Neural cell (in vitro differentiated cells): ENCODE measurements at regions not wholly inside any gene's neighbourhood (a gene's known extent, or its start where the extent isn't known, plus 50 kb on each side); places are given as distances from the start of the nearest gene placed in this dataset.

Experiments
- H2AFZ ChIP-seq: fragments of 200-600, 300-800 bp; sonication (generic), shearing (Covaris generic); 2 replicates; pipeline ENCODE4 v1.6.0; 2014; ENCODE audit warnings: low read depth, mild to moderate bottlenecking, antibody characterized with exemption, low read length, moderate library complexity
- H3F3A ChIP-seq: fragments of 200-600 bp; shearing (Covaris generic); 2 replicates; pipeline ENCODE4 v1.6.1; 2016; ENCODE audit warnings: mild to moderate bottlenecking, moderate library complexity, mixed read lengths, antibody characterized with exemption, low read length; ENCODE audit not compliant: insufficient read depth, poor library complexity, severe bottlenecking
- H3K27ac ChIP-seq: fragments of 200-600, 300-800 bp; sonication (generic), shearing (Covaris generic); 2 replicates; pipeline ENCODE4 v1.5.1; 2014; ENCODE audit warnings: mild to moderate bottlenecking, low read length, moderate library complexity
- H3K27me3 ChIP-seq: fragments of 300-800, 200-600 bp; sonication (generic), shearing (Covaris generic); 2 replicates; pipeline ENCODE4 v1.6.0; 2014; ENCODE audit warnings: mild to moderate bottlenecking, low read depth, low read length, moderate library complexity; ENCODE audit not compliant: insufficient read depth
- H3K36me3 ChIP-seq: fragments of 300-800, 200-600 bp; sonication (generic), shearing (Covaris generic); 2 replicates; pipeline ENCODE4 v1.5.1; 2014; ENCODE audit warnings: mild to moderate bottlenecking, antibody characterized with exemption, low read length, moderate library complexity; ENCODE audit not compliant: insufficient read depth
- H3K4me2 ChIP-seq: fragments of 300-800, 200-600 bp; sonication (generic), shearing (Covaris generic); 2 replicates; pipeline ENCODE4 v1.6.0; 2014; ENCODE audit warnings: mild to moderate bottlenecking, low read length
- H3K4me3 ChIP-seq: fragments of 300-800, 200-600 bp; sonication (generic), shearing (Covaris generic); 2 replicates; pipeline ENCODE4 v1.5.1; 2014; ENCODE audit warnings: mild to moderate bottlenecking, low read length, moderate library complexity
- H3K79me2 ChIP-seq: fragments of 200-600 bp; shearing (Covaris generic); replicated peaks from 2 replicates; pipeline ENCODE4 v1.6.0; 2014; ENCODE audit warnings: mild to moderate bottlenecking, low read length, moderate library complexity; ENCODE audit not compliant: insufficient read depth
- H3K9ac ChIP-seq: fragments of 300-800, 200-600 bp; sonication (generic), shearing (Covaris generic); 2 replicates; pipeline ENCODE4 v1.6.1; 2016; ENCODE audit warnings: mild to moderate bottlenecking, low read length, mixed read lengths
- H3K9me2 ChIP-seq: fragments of 200-600 bp; shearing (Covaris generic); 2 replicates; pipeline ENCODE4 v1.6.1; 2016; ENCODE audit warnings: mild to moderate bottlenecking, low read length, mixed read lengths; ENCODE audit not compliant: insufficient read depth
- H3K9me3 ChIP-seq: fragments of 200-600, 300-800 bp; sonication (generic), shearing (Covaris generic); 2 replicates; pipeline ENCODE4 v1.6.1; 2016; ENCODE audit warnings: mild to moderate bottlenecking, mixed run types, low read length, moderate library complexity, mixed read lengths
- H4K20me1 ChIP-seq: fragments of 200-600 bp; shearing (Covaris generic); 2 replicates; pipeline ENCODE4 v1.6.1; 2016; ENCODE audit warnings: mild to moderate bottlenecking, mixed run types; ENCODE audit not compliant: insufficient read depth
- EP300 ChIP-seq: fragments of 450-650 bp; conservative IDR thresholded peaks from 2 replicates; pipeline ENCODE4 v1.6.1; 2014; ENCODE audit warnings: antibody characterized with exemption, mild to moderate bottlenecking, moderate library complexity; ENCODE audit not compliant: poor library complexity, severe bottlenecking
- EZH2 ChIP-seq: fragments of 200-600, 300-800 bp; shearing (Covaris generic), sonication (generic); IDR thresholded peaks from 2 replicates; pipeline ENCODE4 v1.6.1; 2014; ENCODE audit warnings: antibody characterized with exemption, low read length, borderline replicate concordance, mild to moderate bottlenecking; ENCODE audit not compliant: insufficient read depth, poor library complexity, severe bottlenecking
- MXI1 ChIP-seq: fragments of 450-650 bp; conservative IDR thresholded peaks from 2 replicates; pipeline ENCODE4 v1.6.1; 2014; ENCODE audit warnings: antibody characterized with exemption, mild to moderate bottlenecking; ENCODE audit not compliant: poor library complexity, severe bottlenecking
- POLR2AphosphoS5 ChIP-seq: IDR thresholded peaks from 2 replicates; pipeline ENCODE4 v1.6.1; 2012
- RAD21 ChIP-seq: fragments of 450-650 bp; conservative IDR thresholded peaks from 2 replicates; pipeline ENCODE4 v1.6.1; 2014; ENCODE audit warnings: antibody characterized with exemption, mild to moderate bottlenecking, moderate library complexity
- REST ChIP-seq: IDR thresholded peaks from 2 replicates; pipeline ENCODE4 v1.6.1; 2012; ENCODE audit warnings: borderline replicate concordance
- SMC3 ChIP-seq: fragments of 450-650 bp; conservative IDR thresholded peaks from 2 replicates; pipeline ENCODE4 v1.6.1; 2014; ENCODE audit warnings: antibody characterized with exemption, mild to moderate bottlenecking, moderate library complexity; ENCODE audit not compliant: poor library complexity
- TAF1 ChIP-seq: IDR thresholded peaks from 2 replicates; pipeline ENCODE4 v1.6.1; 2012; ENCODE audit warnings: low read depth
- TF ChIP-seq, protein P1 (sequence below): fragments of 450-650 bp; IDR thresholded peaks from 2 replicates; pipeline ENCODE4 v1.5.1; 2014; ENCODE audit warnings: antibody characterized with exemption, mild to moderate bottlenecking, moderate library complexity; ENCODE audit not compliant: poor library complexity, severe bottlenecking

GRCh38 chr4:31275906-31276305, 555.7 kb downstream of the PCDH7 start:
- H3K27me3 ChIP-seq = no peaks in the 10 kb centered on the region
- H3K4me3 ChIP-seq = no peak overlapping the region
- H3K9me2 ChIP-seq = no peaks in the 10 kb centered on the region
- H3K4me2 ChIP-seq = no peak overlapping the region
- no peaks in the 10 kb centered on the region for H3K36me3 ChIP-seq
- no peaks in the 10 kb centered on the region for H4K20me1 ChIP-seq
- H3K79me2 ChIP-seq = no peaks in the 10 kb centered on the region
- H2AFZ ChIP-seq = no peak overlapping the region
- no peaks in the 10 kb centered on the region for H3K9me3 ChIP-seq
- no peak overlapping the region for H3K9ac ChIP-seq
- no peak overlapping the region for H3K27ac ChIP-seq
- no peaks in the 10 kb centered on the region for H3F3A ChIP-seq
- TF ChIP-seq POLR2AphosphoS5 (no peak), EZH2 (no peak), RAD21 (no peak), EP300 (no peak), TAF1 (no peak), REST (no peak), SMC3 (no peak), MXI1 (no peak)
- TF ChIP-seq, protein P1, sequence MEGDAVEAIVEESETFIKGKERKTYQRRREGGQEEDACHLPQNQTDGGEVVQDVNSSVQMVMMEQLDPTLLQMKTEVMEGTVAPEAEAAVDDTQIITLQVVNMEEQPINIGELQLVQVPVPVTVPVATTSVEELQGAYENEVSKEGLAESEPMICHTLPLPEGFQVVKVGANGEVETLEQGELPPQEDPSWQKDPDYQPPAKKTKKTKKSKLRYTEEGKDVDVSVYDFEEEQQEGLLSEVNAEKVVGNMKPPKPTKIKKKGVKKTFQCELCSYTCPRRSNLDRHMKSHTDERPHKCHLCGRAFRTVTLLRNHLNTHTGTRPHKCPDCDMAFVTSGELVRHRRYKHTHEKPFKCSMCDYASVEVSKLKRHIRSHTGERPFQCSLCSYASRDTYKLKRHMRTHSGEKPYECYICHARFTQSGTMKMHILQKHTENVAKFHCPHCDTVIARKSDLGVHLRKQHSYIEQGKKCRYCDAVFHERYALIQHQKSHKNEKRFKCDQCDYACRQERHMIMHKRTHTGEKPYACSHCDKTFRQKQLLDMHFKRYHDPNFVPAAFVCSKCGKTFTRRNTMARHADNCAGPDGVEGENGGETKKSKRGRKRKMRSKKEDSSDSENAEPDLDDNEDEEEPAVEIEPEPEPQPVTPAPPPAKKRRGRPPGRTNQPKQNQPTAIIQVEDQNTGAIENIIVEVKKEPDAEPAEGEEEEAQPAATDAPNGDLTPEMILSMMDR = no peak

GRCh38 chr4:31283679-31284078, 563.5 kb downstream of the PCDH7 start:
- no peak overlapping the region for H3K9ac ChIP-seq
- H3K27me3 ChIP-seq = no peaks in the 10 kb centered on the region
- no peak overlapping the region for H3K4me2 ChIP-seq
- no peaks in the 10 kb centered on the region for H3K79me2 ChIP-seq
- H3K4me3 ChIP-seq = no peak overlapping the region
- TF ChIP-seq POLR2AphosphoS5 (no peak), TAF1 (no peak), MXI1 (no peak), REST (no peak), SMC3 (no peak), EP300 (no peak), RAD21 (no peak), EZH2 (no peak)
- TF ChIP-seq, protein P1 = no peak
- no peak overlapping the region for H2AFZ ChIP-seq
- no peak overlapping the region for H3K27ac ChIP-seq
- no peaks in the 10 kb centered on the region for H3F3A ChIP-seq
- no peaks in the 10 kb centered on the region for H3K9me3 ChIP-seq
- H4K20me1 ChIP-seq = no peaks in the 10 kb centered on the region
- no peaks in the 10 kb centered on the region for H3K9me2 ChIP-seq
- no peaks in the 10 kb centered on the region for H3K36me3 ChIP-seq
